GM21381 (cell line): ENCODE measurements at regions not wholly inside any gene's neighbourhood (a gene's known extent, or its start where the extent isn't known, plus 50 kb on each side); places are given as distances from the start of the nearest gene placed in this dataset.
"Not testable (repeated sequence)": the region's sequence is repeated elsewhere in the genome, so short reads cannot be mapped to it uniquely, and the experiment has no call there.

Experiments
- ATAC-seq: cut with Tn5 transposase; IDR thresholded peaks from one replicate; pipeline ENCODE4 v1.9.1; 2021; ENCODE audit warnings: mild to moderate bottlenecking, moderate library complexity; ENCODE audit not compliant: unreplicated experiment

- ATAC-seq, result no peak
Measured at GRCh38 chr1:48089356-48089891, 92.2 kb upstream of the TRABD2B start.

- ATAC-seq, result no peak
Measured at GRCh38 chr1:48084826-48085225, 87.6 kb upstream of the TRABD2B start.

- no peak for ATAC-seq
Measured at GRCh38 chr1:48082271-48082962, 85.2 kb upstream of the TRABD2B start.

- ATAC-seq, result no peak
Measured at GRCh38 chr1:48080331-48081255, 83.4 kb upstream of the TRABD2B start.

- no peak for ATAC-seq
Measured at GRCh38 chr1:48079096-48079495, 81.9 kb upstream of the TRABD2B start.

GRCh38 chr1:48077795-48078222, 80.6 kb upstream of the TRABD2B start:
- ATAC-seq, result no peak

- ATAC-seq, result no peak
Measured at GRCh38 chr1:48076017-48076416, 78.8 kb upstream of the TRABD2B start.

GRCh38 chr1:48073798-48074530, 76.8 kb upstream of the TRABD2B start:
- ATAC-seq, result no peak

- no peak for ATAC-seq
Measured at GRCh38 chr1:48071513-48071912, 74.3 kb upstream of the TRABD2B start.

- no peak for ATAC-seq
Measured at GRCh38 chr1:48070396-48070750, 73.2 kb upstream of the TRABD2B start.

- ATAC-seq, result no peak
Measured at GRCh38 chr1:48069662-48070395, 72.6 kb upstream of the TRABD2B start.

GRCh38 chr1:48068206-48068605, 71.0 kb upstream of the TRABD2B start:
- no peak for ATAC-seq

- ATAC-seq, result no peak
Measured at GRCh38 chr1:48066936-48067335, 69.8 kb upstream of the TRABD2B start.

- not testable (repeated sequence) for ATAC-seq
Measured at GRCh38 chr1:48064693-48065092, 67.5 kb upstream of the TRABD2B start.

- peak; percentile 45 for ATAC-seq
Measured at GRCh38 chr1:48062353-48062752, 65.2 kb upstream of the TRABD2B start.

GRCh38 chr1:48061162-48062136, 64.3 kb upstream of the TRABD2B start:
- ATAC-seq, result peak; percentile 75

- ATAC-seq, result no peak
Measured at GRCh38 chr1:48059289-48059688, 62.1 kb upstream of the TRABD2B start.

- ATAC-seq, result no peak
Measured at GRCh38 chr1:48058135-48059025, 61.2 kb upstream of the TRABD2B start.
